Mesenchymal stem cell (in vitro differentiated cells and primary cell): ENCODE measurements at regions not wholly inside any gene's neighbourhood (a gene's known extent, or its start where the extent isn't known, plus 50 kb on each side); places are given as distances from the start of the nearest gene placed in this dataset.
"Not testable (repeated sequence)": the region's sequence is repeated elsewhere in the genome, so short reads cannot be mapped to it uniquely, and the experiment has no call there.

Experiments used
- DNase-seq: peaks from one replicate; pipeline ENCODE4 v3.0.0-alpha.2; 2013
- H2AFZ ChIP-seq: one replicate; pipeline ENCODE4 v1.6.1; 2013; ENCODE audit warnings: low read depth, mild to moderate bottlenecking, control low read depth, inconsistent platforms, low read length, moderate library complexity
- H2AK5ac ChIP-seq: 2 replicates; pipeline ENCODE4 v1.6.1; 2013; ENCODE audit warnings: low read length, moderate library complexity, mild to moderate bottlenecking, inconsistent platforms; ENCODE audit not compliant: severe bottlenecking
- H2BK120ac ChIP-seq: one replicate; pipeline ENCODE4 v1.6.1; 2013; ENCODE audit warnings: low read depth, mild to moderate bottlenecking, inconsistent platforms, low read length, moderate library complexity
- H2BK12ac ChIP-seq, 2 experiments: one replicate each; pipeline ENCODE4 v1.6.1; 2013; ENCODE audit warnings: inconsistent platforms in 2 of 2, low read length in 2 of 2, mild to moderate bottlenecking in 2 of 2, moderate library complexity in 2 of 2, control low read depth in 1 of 2
- H2BK15ac ChIP-seq: one replicate; pipeline ENCODE4 v1.6.1; 2013; ENCODE audit warnings: mild to moderate bottlenecking, low read depth, inconsistent platforms; ENCODE audit not compliant: poor library complexity, severe bottlenecking
- H2BK5ac ChIP-seq: 2 replicates; pipeline ENCODE4 v1.6.1; 2013; ENCODE audit warnings: low read depth, mild to moderate bottlenecking, low read length, control low read depth, inconsistent platforms; ENCODE audit not compliant: poor library complexity, severe bottlenecking
- H3K14ac ChIP-seq, 2 experiments: one replicate each; pipeline ENCODE4 v1.6.1; 2013; ENCODE audit warnings: inconsistent platforms in 2 of 2, low read length in 2 of 2, control low read depth in 1 of 2, mild to moderate bottlenecking in 1 of 2, moderate library complexity in 1 of 2
- H3K18ac ChIP-seq, 2 experiments: one replicate each; pipeline ENCODE4 v1.6.1; 2013; ENCODE audit warnings: inconsistent platforms in 2 of 2, low read length in 2 of 2, control low read depth in 1 of 2, low read depth in 1 of 2, mild to moderate bottlenecking in 1 of 2
- H3K23ac ChIP-seq, 2 experiments: one replicate each; pipeline ENCODE4 v1.6.1; 2013; ENCODE audit warnings: inconsistent platforms in 2 of 2, low read length in 2 of 2, mild to moderate bottlenecking in 2 of 2, moderate library complexity in 2 of 2, control low read depth in 1 of 2
- H3K27ac ChIP-seq: 2 replicates; pipeline ENCODE4 v1.5.1; 2013; ENCODE audit warnings: mild to moderate bottlenecking, moderate library complexity, low read length, control low read depth, inconsistent platforms; ENCODE audit not compliant: poor library complexity, severe bottlenecking
- H3K27me3 ChIP-seq, 2 experiments: 2 replicates each; pipeline versions ENCODE4 v1.6.1 to v1.7.0; 2013; ENCODE audit warnings: low read length in 2 of 2, mild to moderate bottlenecking in 2 of 2, moderate library complexity in 2 of 2, control low read depth in 1 of 2, inconsistent platforms in 1 of 2; ENCODE audit not compliant: control insufficient read depth in 1 of 2, insufficient read depth in 1 of 2
- H3K36me3 ChIP-seq, 2 experiments: 2 replicates each; pipeline versions ENCODE4 v1.6.1 to v1.7.0; 2013; ENCODE audit warnings: low read length in 2 of 2, control low read depth in 1 of 2, inconsistent platforms in 1 of 2, low read depth in 1 of 2, mild to moderate bottlenecking in 1 of 2; ENCODE audit not compliant: insufficient read depth in 2 of 2, control insufficient read depth in 1 of 2
- H3K4ac ChIP-seq, 2 experiments: one replicate each; pipeline ENCODE4 v1.6.1; 2013; ENCODE audit warnings: inconsistent platforms in 2 of 2, low read length in 2 of 2, mild to moderate bottlenecking in 2 of 2, moderate library complexity in 2 of 2, control low read depth in 1 of 2, low read depth in 1 of 2
- H3K4me1 ChIP-seq: 2 replicates; pipeline ENCODE4 v1.6.1; 2013; ENCODE audit warnings: low read depth, low read length, control low read depth; ENCODE audit not compliant: control insufficient read depth, insufficient read depth
- H3K4me2 ChIP-seq: 2 replicates; pipeline ENCODE4 v1.6.1; 2013; ENCODE audit warnings: low read length, mild to moderate bottlenecking, inconsistent platforms; ENCODE audit not compliant: poor library complexity, severe bottlenecking
- H3K4me3 ChIP-seq, 2 experiments: 2 replicates each; pipeline versions ENCODE4 v1.5.1 to v1.7.0; 2013; ENCODE audit warnings: low read length in 2 of 2, mild to moderate bottlenecking in 2 of 2, control low read depth in 1 of 2, low read depth in 1 of 2; ENCODE audit not compliant: insufficient read depth in 1 of 2
- H3K79me1 ChIP-seq: replicated peaks from 2 replicates; pipeline ENCODE4 v1.6.1; 2013; ENCODE audit warnings: mild to moderate bottlenecking, control low read depth, low read length, inconsistent platforms; ENCODE audit not compliant: poor library complexity, severe bottlenecking
- H3K9ac ChIP-seq: 2 replicates; pipeline ENCODE4 v1.7.0; 2013; ENCODE audit warnings: mild to moderate bottlenecking, low read length, moderate library complexity
- H3K9me3 ChIP-seq: 2 replicates; pipeline ENCODE4 v1.7.0; 2013; ENCODE audit warnings: mild to moderate bottlenecking, low read length; ENCODE audit not compliant: control insufficient read depth
- H4K8ac ChIP-seq: one replicate; pipeline ENCODE4 v1.6.1; 2013; ENCODE audit warnings: inconsistent platforms, mild to moderate bottlenecking, low read length, moderate library complexity
- H4K91ac ChIP-seq: one replicate; pipeline ENCODE4 v1.6.1; 2013; ENCODE audit warnings: mild to moderate bottlenecking, low read length, inconsistent platforms
- WGBS: methylation state at CpG from one replicate; pipeline ENCODE4 v1.1.7; 2013; ENCODE audit warnings: mixed read lengths; 5-methylcytosine and 5-hydroxymethylcytosine counted together

GRCh38 chr10:9579110-9579705 lies 1438.5 kb upstream of the CELF2 start:
- no peak overlapping the region for H3K4me2 ChIP-seq
- no peak overlapping the region for H3K18ac ChIP-seq
- no peak overlapping the region for H3K27ac ChIP-seq
- peak; percentile 88 for DNase-seq
- H3K23ac ChIP-seq, result no peak overlapping the region
- H4K8ac ChIP-seq, result no peak overlapping the region
- no peak overlapping the region for H2BK12ac ChIP-seq
- H3K4ac ChIP-seq, result no peak overlapping the region
- H4K91ac ChIP-seq, result no peak overlapping the region
- no peaks in the 10 kb centered on the region for H3K27me3 ChIP-seq
- H2BK120ac ChIP-seq, result no peak overlapping the region
- H2AK5ac ChIP-seq, result no peak overlapping the region
- no peak overlapping the region for H3K14ac ChIP-seq
- no peaks in the 10 kb centered on the region for H3K36me3 ChIP-seq
- H3K4me1 ChIP-seq, result no peaks in the 10 kb centered on the region
- no peak overlapping the region for H3K9ac ChIP-seq
- H3K79me1 ChIP-seq, result no peaks in the 10 kb centered on the region
- no peak overlapping the region for H3K4me3 ChIP-seq
- H2BK5ac ChIP-seq, result no peak overlapping the region
- no peak overlapping the region for H2BK15ac ChIP-seq
- 33% methylated on average over 3 of the region's 3 CpGs for WGBS
- no peaks in the 10 kb centered on the region for H3K9me3 ChIP-seq
- no peak overlapping the region for H2AFZ ChIP-seq

DNA sequence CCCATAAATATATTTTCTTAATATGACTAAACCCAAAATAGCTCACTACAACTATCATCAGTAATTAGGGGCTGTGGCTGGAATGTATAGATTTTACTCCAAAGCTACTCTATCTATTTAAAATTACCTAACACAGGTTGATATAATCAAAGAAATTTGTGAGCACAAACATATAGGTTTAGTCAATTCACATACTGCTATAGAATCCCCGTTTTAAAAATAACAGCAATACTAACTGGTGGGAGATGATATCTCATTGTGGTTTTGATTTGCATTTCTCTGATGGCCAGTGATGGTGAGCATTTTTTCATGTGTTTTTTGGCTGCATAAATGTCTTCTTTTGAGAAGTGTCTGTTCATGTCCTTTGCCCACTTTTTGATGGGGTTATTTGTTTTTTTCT lies 1434.9 kb upstream of the CELF2 start:
- H3K23ac ChIP-seq, H2BK15ac ChIP-seq, H3K9me3 ChIP-seq, H3K9ac ChIP-seq, H3K4me1 ChIP-seq, H3K27ac ChIP-seq, H2BK120ac ChIP-seq, H3K79me1 ChIP-seq, H3K36me3 ChIP-seq, H3K4me2 ChIP-seq, H4K8ac ChIP-seq, H2BK12ac ChIP-seq, H3K14ac ChIP-seq, H2AFZ ChIP-seq, H3K18ac ChIP-seq, H2BK5ac ChIP-seq, H3K4ac ChIP-seq, H2AK5ac ChIP-seq, DNase-seq, H4K91ac ChIP-seq, H3K27me3 ChIP-seq, H3K4me3 ChIP-seq: not testable (repeated sequence)
- WGBS, result no CpG with 5 or more reads among the region's 1 CpG

- Histone ChIP-seq H3K4ac (peak overlapping the region in 1 of 2 experiments; percentile 26), H3K23ac (no peak overlapping the region), H4K8ac (no peak overlapping the region), H3K4me3 (no peak overlapping the region), H2BK120ac (no peak overlapping the region), H2BK15ac (no peak overlapping the region), H4K91ac (no peak overlapping the region), H3K9ac (no peak overlapping the region), H3K18ac (no peak overlapping the region), H3K14ac (no peak overlapping the region), H3K27ac (no peak overlapping the region), H2BK5ac (no peak overlapping the region), H3K27me3 (no peaks in the 10 kb centered on the region), H3K9me3 (no peaks in the 10 kb centered on the region), H2BK12ac (peak overlapping the region in 1 of 2 experiments; percentile 92), H3K4me2 (peak overlapping the region; percentile 29), H2AFZ (no peak overlapping the region), H3K79me1 (no peaks in the 10 kb centered on the region), H3K4me1 (no peaks in the 10 kb centered on the region), H3K36me3 (no peaks in the 10 kb centered on the region), H2AK5ac (no peak overlapping the region)
- WGBS, result 73% methylated on average over 5 of the region's 5 CpGs
- DNase-seq, result peak; percentile 56
These were observed 1421.2 kb upstream of the CELF2 start for GRCh38 chr10:9596368-9596920.

GRCh38 chr10:9602998-9603397 lies 1414.7 kb upstream of the CELF2 start:
- Histone ChIP-seq H2BK120ac (no peak overlapping the region), H4K8ac (no peak overlapping the region), H3K4me3 (no peak overlapping the region), H2BK15ac (no peak overlapping the region), H3K4me2 (no peak overlapping the region), H4K91ac (no peak overlapping the region), H2AK5ac (no peak overlapping the region), H3K9me3 (no peaks in the 10 kb centered on the region), H2BK12ac (no peak overlapping the region), H3K9ac (no peak overlapping the region), H3K27ac (no peak overlapping the region), H3K79me1 (no peaks in the 10 kb centered on the region), H2AFZ (no peak overlapping the region), H3K18ac (peak overlapping the region in 1 of 2 experiments; percentile 49), H3K27me3 (no peaks in the 10 kb centered on the region), H3K4me1 (no peaks in the 10 kb centered on the region), H3K4ac (no peak overlapping the region), H2BK5ac (no peak overlapping the region), H3K36me3 (no peaks in the 10 kb centered on the region), H3K23ac (no peak overlapping the region), H3K14ac (no peak overlapping the region)
- DNase-seq, result no peak
- 87% methylated on average over 8 of the region's 9 CpGs for WGBS
